ENCODE measurements at regions not wholly inside any gene's neighbourhood (a gene's known extent, or its start where the extent isn't known, plus 50 kb on each side); places are given as distances from the start of the nearest gene placed in this dataset.

DNA sequence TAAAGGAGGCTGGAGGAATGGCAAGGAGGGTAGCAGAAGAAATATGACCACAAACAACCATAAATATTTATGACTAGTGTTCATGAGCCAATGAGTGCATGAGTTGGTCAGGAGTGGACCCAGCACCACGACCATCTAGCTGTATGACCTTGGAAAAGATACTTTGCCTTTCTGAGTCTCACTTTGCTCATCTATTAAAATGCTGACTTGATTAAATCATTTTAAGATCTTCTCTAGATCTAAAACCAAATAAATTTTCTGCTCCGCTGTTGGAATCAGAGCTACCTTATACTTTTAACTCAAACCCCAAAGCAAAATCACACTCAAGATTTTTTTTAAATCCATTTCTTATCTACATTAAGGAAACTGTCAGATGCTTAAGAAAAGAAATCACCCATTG is 207.0 kb downstream of the GPAM start:
- DNase-seq = no peak
- Histone ChIP-seq H3K4me1 (no peaks in the 10 kb centered on the region), H3K4me3 (no peak overlapping the region), H3K36me3 (no peaks in the 10 kb centered on the region), H3K27me3 (replicated peaks in 1 of 7) (no peaks in the 10 kb centered on the region), H3K27ac (no peak overlapping the region), H3K9me3 (no peaks in the 10 kb centered on the region)
- TF ChIP-seq POLR2AphosphoS5 (IDR thresholded peaks at IDR 0.05) = no peak
- no peak for TF ChIP-seq POLR2A (IDR thresholded peaks at IDR 0.05)
- TF ChIP-seq, protein P1, sequence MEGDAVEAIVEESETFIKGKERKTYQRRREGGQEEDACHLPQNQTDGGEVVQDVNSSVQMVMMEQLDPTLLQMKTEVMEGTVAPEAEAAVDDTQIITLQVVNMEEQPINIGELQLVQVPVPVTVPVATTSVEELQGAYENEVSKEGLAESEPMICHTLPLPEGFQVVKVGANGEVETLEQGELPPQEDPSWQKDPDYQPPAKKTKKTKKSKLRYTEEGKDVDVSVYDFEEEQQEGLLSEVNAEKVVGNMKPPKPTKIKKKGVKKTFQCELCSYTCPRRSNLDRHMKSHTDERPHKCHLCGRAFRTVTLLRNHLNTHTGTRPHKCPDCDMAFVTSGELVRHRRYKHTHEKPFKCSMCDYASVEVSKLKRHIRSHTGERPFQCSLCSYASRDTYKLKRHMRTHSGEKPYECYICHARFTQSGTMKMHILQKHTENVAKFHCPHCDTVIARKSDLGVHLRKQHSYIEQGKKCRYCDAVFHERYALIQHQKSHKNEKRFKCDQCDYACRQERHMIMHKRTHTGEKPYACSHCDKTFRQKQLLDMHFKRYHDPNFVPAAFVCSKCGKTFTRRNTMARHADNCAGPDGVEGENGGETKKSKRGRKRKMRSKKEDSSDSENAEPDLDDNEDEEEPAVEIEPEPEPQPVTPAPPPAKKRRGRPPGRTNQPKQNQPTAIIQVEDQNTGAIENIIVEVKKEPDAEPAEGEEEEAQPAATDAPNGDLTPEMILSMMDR (IDR thresholded peaks at IDR 0.05 in 8 of 11, conservative IDR thresholded peaks at IDR 0.05 in 3 of 11) = no peak
- 65 to 72% (median 71%) methylated on average over 2 of the region's 2 CpGs for WGBS, 5 donors
- intact Hi-C loops (cut with DNase I; ENCODE audit: low total_unique reads) = no loop called here

DNA sequence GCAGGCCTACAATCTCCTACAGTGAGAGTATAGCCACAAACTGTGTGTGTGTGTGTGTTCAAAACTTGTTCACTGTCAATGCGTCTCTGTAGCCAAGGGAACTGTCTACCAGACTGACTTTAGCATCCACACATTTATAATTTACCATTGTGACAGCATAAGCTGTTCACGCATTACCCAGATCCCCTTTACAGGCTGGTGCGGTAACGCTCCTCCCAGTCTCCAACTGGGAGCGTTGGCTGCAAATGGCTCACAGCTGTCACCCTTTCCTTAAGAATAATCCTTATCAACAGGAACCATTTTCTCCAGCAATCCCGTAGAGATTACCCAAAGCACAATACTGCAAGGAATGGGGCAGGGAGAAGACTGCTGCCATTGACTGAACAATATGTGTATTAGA is 199.5 kb downstream of the GPAM start:
- Histone ChIP-seq H3K36me3 (no peaks in the 10 kb centered on the region), H3K4me1 (no peaks in the 10 kb centered on the region), H3K27ac (no peak overlapping the region), H3K9me3 (no peaks in the 10 kb centered on the region), H3K27me3 (replicated peaks in 1 of 7) (no peaks in the 10 kb centered on the region), H3K4me3 (no peak overlapping the region)
- no peak for DNase-seq
- TF ChIP-seq, protein P1 (IDR thresholded peaks at IDR 0.05 in 8 of 11, conservative IDR thresholded peaks at IDR 0.05 in 3 of 11) = no peak
- no peak for TF ChIP-seq POLR2AphosphoS5 (IDR thresholded peaks at IDR 0.05)
- TF ChIP-seq POLR2A (IDR thresholded peaks at IDR 0.05) = no peak
- intact Hi-C loops (cut with DNase I; ENCODE audit: low total_unique reads) = no loop called here
- 74 to 90% (median 87%) methylated on average over 6 of the region's 6 CpGs for WGBS, 5 donors

DNA sequence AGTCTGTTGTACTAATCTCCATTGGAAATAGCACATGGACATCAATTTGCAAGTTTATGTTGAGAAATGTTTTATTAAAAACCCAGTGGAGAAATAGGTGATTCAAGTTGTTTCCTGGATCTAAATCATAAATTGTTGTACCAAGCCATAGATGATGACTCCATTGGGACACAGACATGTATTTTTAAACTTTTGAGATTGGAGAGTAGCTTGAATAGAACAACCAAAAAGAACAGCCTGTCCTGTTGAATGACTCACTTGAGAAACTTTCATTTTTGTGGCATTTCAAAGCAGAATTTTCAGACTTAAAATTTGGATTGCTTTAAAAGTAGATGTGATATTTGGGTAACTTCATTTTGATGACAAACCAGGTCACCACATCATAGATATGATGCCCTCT is 197.5 kb downstream of the GPAM start:
- DNase-seq = no peak
- Histone ChIP-seq H3K36me3 (no peaks in the 10 kb centered on the region), H3K27ac (no peak overlapping the region), H3K4me1 (no peaks in the 10 kb centered on the region), H3K9me3 (no peaks in the 10 kb centered on the region), H3K4me3 (no peak overlapping the region), H3K27me3 (replicated peaks in 1 of 7) (no peaks in the 10 kb centered on the region)
- intact Hi-C loops (cut with DNase I; ENCODE audit: low total_unique reads) = no loop called here
- TF ChIP-seq POLR2A (IDR thresholded peaks at IDR 0.05) (no peak), POLR2AphosphoS5 (IDR thresholded peaks at IDR 0.05) (no peak)
- TF ChIP-seq, protein P1 (IDR thresholded peaks at IDR 0.05 in 8 of 11, conservative IDR thresholded peaks at IDR 0.05 in 3 of 11) = no peak

DNA sequence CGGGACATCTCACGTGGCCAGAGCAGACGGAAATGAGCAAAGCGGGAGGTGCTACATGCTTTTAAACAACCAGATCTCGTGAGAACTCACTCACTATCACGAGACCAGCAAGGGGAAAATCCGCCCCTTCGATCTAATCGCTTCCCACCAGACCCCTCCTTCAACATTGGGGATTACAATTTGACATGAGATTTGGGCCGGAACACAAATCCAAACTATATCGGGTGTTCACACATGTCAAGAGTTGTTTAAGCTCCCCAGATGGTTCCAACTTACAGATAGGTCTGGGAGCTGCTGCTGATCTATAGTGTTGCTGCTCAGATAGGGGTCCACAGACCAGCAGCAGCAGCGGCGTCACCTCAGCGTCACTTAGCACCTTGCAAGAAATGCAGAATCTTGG is 194.9 kb downstream of the GPAM start:
- no peaks in the 10 kb centered on the region for H3K9me3 ChIP-seq
- intact Hi-C loops (cut with DNase I; ENCODE audit: low total_unique reads) = no loop called here
- no peak for TF ChIP-seq POLR2A (IDR thresholded peaks at IDR 0.05)
- no peak for TF ChIP-seq POLR2AphosphoS5 (IDR thresholded peaks at IDR 0.05)
- TF ChIP-seq, protein P1 (IDR thresholded peaks at IDR 0.05 in 8 of 11, conservative IDR thresholded peaks at IDR 0.05 in 3 of 11) = no peak
- H3K27me3 ChIP-seq (replicated peaks in 1 of 7) = no peaks in the 10 kb centered on the region
- 79 to 86% (median 82%) methylated on average over 14 of the region's 14 CpGs for WGBS, 5 donors
- no peak overlapping the region for H3K27ac ChIP-seq
- no peak for DNase-seq
- H3K36me3 ChIP-seq = no peaks in the 10 kb centered on the region
- H3K4me1 ChIP-seq = no peaks in the 10 kb centered on the region
- no peak overlapping the region for H3K4me3 ChIP-seq

Measured in spleen (tissue), 11 donors.